COR-L47 (cell line): ENCODE measurements at regions not wholly inside any gene's neighbourhood (a gene's known extent, or its start where the extent isn't known, plus 50 kb on each side); places are given as distances from the start of the nearest gene placed in this dataset.

Source experiments
- DNase-seq: peaks from one replicate; lab custom pipeline; 2025; lab: John Stamatoyannopoulos, UW

DNA sequence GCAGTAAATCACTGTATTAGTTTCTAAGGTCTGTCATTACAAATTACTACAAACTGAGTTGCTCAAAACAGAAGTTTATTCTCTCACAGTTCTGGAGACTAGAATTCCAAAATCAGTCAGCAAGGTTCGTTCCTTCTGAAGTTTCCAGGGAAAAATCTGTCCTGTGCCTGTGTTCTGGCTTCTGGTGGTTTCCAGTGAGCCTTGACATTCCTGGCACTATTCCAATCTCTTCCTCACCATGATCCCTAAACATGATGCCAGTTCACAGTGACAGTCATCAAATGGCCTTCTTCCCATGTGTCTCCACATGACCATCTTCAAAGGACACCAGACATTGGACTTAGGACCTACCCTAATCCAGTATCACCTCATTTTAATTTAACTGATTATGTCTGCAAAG lies 351.4 kb downstream of the PLK2 start:
- no peak for DNase-seq

GRCh38 chr5:58107704-58108103 lies 352.2 kb downstream of the PLK2 start:
- no peak for DNase-seq

GRCh38 chr5:58106754-58107410 lies 353.0 kb downstream of the PLK2 start:
- DNase-seq, result no peak

- no peak for DNase-seq
Measured at GRCh38 chr5:58105836-58106235, 354.1 kb downstream of the PLK2 start.

GRCh38 chr5:58099257-58099656 lies 360.6 kb downstream of the PLK2 start:
- DNase-seq, result no peak

DNA sequence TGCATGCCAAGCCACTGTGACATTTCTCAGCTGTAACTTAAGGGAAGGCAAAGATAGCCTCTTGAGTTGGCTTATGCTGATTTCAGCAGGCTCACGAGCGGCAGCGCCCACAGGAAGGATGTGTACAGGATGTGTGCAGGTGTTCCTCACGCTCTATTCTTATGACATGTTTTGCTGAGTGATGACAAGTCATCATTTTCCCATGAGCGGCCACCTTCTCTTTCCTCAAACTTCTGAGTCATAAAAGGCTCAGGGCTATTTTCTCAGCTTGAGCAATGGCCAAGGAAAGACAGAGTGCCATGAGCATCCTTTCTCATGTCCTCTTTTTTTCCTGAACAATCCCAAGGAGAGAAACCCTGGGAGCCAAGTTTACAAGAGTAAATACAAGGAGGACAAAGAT lies 365.9 kb downstream of the PLK2 start:
- DNase-seq, result no peak

GRCh38 chr5:58090704-58091103 lies 369.2 kb downstream of the PLK2 start:
- no peak for DNase-seq

- no peak for DNase-seq
Measured at GRCh38 chr5:58088941-58089340, 370.9 kb downstream of the PLK2 start.

DNA sequence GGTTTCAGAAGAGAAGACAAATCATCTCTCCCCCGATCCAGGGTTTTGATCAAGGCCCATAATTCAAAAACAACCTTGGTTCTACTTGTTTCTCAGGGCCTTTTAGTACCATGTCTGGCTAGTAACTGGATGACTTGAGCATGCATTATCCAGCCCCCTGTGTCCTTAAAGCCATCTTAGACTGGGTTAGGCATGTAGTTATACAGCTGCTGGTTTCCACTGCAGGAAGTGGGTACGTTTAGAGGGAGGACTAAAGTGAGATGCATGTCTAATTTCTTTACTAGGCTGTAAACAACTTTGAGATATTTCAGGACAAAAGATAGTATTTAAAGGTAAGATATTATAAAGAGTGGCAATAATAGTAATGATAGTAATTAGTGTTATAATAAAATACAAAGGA lies 372.0 kb downstream of the PLK2 start:
- no peak for DNase-seq

DNA sequence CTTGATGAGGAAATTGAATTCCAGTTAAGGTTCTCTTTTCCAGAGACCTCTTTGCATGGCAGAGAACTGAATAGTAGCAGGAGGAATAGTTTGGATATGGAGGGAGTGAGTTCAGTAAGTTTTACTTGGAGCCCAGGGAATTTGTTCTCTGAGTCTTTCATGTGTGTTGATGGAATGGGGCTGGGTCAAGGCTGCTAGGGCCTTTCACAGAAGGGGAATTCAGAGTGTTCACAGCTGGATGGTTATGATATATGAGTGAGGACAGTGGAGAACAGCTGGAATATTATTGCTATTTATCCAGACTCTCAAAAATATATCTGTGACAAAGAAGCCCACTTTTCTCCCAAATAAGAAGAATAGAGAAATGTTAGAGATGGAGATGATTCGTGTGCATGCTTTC lies 372.8 kb downstream of the PLK2 start:
- no peak for DNase-seq

- DNase-seq, result no peak
Measured at GRCh38 chr5:58085800-58086199, 374.1 kb downstream of the PLK2 start.

DNA sequence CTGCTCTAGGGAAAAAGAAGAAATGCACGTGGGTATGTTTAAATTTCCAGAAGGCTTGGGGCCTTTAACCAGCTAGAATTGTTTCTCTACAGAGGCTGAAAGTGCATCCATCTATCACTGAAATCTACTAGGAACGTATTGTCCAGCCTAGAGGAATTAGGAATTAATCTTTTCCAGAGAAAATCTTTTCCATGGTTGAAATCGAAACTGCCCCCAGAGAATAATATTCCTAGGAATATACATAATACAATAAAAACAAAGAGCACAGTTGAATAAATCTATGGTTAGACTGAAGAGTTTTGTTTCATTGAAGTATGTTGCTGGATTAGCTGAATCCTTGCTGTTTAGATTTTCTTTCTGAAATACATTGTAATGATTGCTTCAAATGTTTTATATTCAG lies 378.5 kb downstream of the PLK2 start:
- DNase-seq, result no peak

DNA sequence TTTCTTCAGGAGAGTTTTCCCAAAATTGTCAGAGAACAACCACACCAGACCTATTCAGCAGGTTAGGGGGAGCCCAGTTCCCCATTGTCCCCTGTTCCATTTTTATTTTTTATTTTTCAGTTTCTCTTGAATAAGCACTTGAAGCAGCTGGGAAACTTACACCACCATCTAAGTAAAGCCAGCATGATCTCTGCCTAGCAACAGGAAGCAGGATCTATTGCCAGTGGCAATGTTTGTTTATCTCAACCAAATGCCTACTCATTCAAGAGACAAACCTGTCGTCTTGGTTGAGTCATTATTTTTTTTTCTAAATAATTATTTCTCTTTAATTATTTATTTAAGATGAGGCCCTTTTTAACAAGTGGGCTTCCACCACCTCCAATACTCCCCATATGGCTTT lies 379.3 kb downstream of the PLK2 start:
- DNase-seq, result no peak

- peak; percentile 89 for DNase-seq
Measured at GRCh38 chr5:58077966-58078365, 381.9 kb downstream of the PLK2 start.

DNA sequence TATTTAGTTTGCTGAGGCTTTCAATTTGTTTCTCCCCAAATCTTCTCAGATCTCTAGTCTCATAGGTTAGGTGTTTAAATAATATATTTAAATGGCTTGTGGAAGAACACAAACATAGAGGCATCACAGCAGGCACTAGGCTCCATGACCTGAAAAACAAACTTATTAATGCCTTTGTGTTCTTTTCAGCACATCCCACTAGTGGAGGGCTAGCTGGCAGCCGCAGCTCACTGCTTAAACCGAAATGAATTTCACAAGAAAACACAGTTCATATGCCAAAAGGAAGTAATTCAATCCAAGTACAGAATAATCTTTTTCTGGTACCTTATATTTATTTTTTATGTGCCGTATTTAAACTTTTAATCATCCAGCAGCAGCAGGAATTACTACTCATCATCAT lies 382.5 kb downstream of the PLK2 start:
- DNase-seq, result peak; percentile 62

- DNase-seq, result no peak
Measured at GRCh38 chr5:58076483-58077257, 383.2 kb downstream of the PLK2 start.

DNA sequence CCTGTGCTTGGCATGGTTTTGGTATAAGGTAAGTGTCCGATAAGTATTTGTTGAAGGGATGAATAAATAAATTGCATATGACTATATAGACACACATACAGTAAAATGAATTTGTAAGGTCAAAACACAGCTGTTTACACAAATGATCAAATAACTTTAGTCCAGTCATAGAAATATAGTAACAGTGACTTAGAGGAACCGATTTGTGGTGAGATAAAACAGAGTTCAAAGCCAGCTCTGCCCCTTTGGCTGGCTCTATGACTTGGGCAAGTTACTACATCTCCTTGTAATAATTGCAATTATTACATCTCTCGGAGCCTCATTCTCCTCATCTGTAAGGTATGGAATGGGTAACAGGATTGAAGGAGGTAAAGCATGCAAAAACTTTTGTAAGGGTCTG lies 384.0 kb downstream of the PLK2 start:
- DNase-seq, result no peak

GRCh38 chr5:58074717-58075116 lies 385.2 kb downstream of the PLK2 start:
- no peak for DNase-seq

DNA sequence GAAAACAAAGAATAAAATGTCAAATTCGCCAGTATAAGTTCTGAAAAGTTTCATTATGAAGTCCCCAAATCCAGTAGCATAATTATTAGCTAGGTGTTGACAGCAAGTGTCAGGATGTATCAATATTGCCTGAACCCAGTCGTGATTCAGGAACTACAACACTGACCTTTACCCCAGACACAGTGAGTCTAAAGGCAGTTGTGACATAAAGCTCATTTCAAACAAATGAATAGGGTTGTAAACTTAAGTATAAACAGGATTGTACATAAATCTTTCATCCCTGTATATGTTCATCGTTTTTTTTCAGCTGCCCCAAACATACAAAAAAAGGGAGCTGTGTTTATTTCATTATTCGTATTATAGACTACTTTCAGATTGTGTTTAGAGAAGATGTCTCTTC lies 385.7 kb downstream of the PLK2 start:
- DNase-seq, result no peak

DNA sequence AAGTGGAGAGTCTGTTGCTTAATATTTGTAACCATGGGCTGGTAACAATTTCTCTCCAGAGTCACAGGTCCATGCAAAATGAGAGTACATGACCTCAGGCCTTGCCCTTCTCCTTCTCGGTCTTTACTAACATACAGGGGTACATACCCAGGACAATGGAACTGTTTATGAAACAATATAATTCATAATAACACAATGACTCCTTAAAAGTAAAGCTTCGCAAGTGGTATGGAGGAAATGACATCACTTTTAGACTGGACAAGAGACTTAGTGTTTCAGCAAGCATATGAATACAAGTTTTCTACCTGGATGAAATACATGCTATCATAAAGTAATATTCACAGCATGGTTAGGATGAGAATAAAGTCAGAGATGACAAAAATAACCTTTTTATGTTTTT lies 386.6 kb downstream of the PLK2 start:
- DNase-seq, result no peak

DNA sequence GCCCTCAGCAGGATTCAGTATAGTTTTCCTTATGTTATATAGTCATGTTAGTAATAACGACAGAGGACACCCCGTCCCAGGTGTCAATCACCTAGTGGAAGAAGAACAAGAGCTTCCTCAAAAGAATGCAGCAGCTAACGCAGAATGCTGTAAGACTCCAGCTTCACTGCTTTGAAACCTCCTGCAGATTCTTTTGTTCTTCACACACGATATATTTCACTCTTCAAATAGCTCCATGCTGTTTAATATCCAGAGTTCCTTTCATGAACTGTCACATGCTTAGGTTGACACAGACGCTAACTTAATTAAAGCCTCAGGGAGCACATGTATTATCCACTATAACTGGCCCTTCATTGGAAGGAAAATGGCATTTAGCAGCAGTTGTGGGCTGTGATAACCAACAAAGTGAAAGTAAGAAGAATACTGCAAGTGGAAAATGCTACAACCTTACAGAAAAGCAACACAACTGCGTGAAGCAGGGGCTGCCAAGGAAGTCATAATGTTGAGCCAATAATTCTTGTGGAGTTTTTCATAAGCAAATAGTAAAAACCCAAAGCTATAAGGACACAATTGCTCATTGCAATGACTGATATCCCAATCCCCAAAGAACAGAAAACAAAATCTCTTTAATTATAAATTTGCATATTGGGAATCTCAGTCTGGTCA lies 387.5 kb downstream of the PLK2 start:
- peak; percentile 90 for DNase-seq

DNA sequence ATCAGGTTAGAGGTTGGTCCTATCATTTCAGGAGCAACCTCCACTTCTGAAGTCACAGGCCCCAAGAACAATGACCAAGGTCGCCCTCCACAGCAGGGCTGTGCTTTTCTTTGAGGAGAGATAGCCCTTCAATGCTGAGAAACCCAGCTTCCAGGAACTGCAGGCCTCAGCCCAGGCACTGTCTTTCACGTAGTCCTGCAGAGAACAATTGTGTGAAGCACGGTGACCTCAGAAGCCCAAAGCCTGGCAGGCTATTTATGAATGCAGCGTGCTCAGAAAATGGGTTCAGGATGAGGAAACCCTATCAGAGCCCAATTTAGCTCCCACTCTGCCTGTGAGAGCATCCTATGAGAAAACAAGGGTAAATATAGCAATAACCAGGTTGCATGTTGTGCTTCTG lies 388.3 kb downstream of the PLK2 start:
- no peak for DNase-seq

DNA sequence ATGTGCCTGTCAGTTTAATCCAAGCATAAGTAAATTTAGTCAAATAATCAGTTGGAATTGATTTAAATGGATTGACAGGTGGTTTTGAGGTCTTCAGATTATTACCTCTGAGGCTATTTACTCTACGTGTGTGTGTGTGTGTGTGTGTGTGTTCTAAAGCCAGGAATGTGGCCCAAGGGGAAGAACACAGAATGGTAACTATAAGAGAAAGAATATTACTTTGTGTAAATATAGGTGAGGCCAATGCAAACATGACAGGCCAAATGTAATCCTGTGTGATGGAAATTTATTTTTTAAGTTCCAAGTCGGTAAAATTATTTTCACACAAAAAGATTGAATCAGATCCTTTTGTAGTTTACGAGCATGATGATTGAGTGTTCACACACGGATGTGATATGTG lies 390.0 kb downstream of the PLK2 start:
- DNase-seq, result no peak
